Upper lobe of right lung (tissue), 1 donor: ENCODE measurements at regions not wholly inside any gene's neighbourhood (a gene's known extent, or its start where the extent isn't known, plus 50 kb on each side); places are given as distances from the start of the nearest gene placed in this dataset.
A peak's percentile ranks its signal among the peaks of the same experiment; 100 is the strongest.

Experiments
- ATAC-seq: fragments of 200-7000 bp; cut with Tn5 transposase; one replicate; pipeline ENCODE4 v1.9.1; 2020; ENCODE audit warnings: mild to moderate bottlenecking, moderate library complexity
- DNase-seq: peaks from one replicate; pipeline ENCODE4 v3.0.0-alpha.2; 2020
- H3K27ac ChIP-seq: fragments of 200-600 bp; one replicate; pipeline ENCODE4 v1.8.0; 2022
- H3K27me3 ChIP-seq: fragments of 200-600 bp; one replicate; pipeline ENCODE4 v1.8.0; 2022; ENCODE audit warnings: mild to moderate bottlenecking
- H3K36me3 ChIP-seq: fragments of 200-600 bp; one replicate; pipeline ENCODE4 v1.8.0; 2022
- H3K4me1 ChIP-seq: fragments of 200-600 bp; one replicate; pipeline ENCODE4 v1.8.0; 2022
- H3K4me3 ChIP-seq: fragments of 200-600 bp; one replicate; pipeline ENCODE4 v1.8.0; 2022; ENCODE audit warnings: mild to moderate bottlenecking
- H3K9me3 ChIP-seq: fragments of 200-600 bp; one replicate; pipeline ENCODE4 v1.8.0; 2022
- CTCF ChIP-seq: fragments of 200-600 bp; IDR thresholded peaks from one replicate; pipeline ENCODE4 v1.8.0; 2022; ENCODE audit warnings: antibody characterized with exemption
- intact Hi-C: fragments of 100-400 bp; cut with DNase I; formaldehyde crosslinking; loops from one replicate; pipeline ENCODE4 v1.11.0; 2022
- donor health status: DM: no; HTN: yes; CAD: no; lungs with severe emphysema.

- peak; percentile 92 for DNase-seq
These were observed 65.1 kb upstream of the HES1 start for GRCh38 chr3:194070634-194071409.

GRCh38 chr3:194072097-194072428 lies 63.9 kb upstream of the HES1 start:
- H3K9me3 ChIP-seq: no peaks in the 10 kb centered on the region
- H3K27ac ChIP-seq: no peak overlapping the region
- TF ChIP-seq CTCF: no peak
- ATAC-seq: no peak
- H3K4me1 ChIP-seq: peaks cover 19% of the 10 kb centered on the region
- DNase-seq: no peak
- no peak overlapping the region for H3K4me3 ChIP-seq
- intact Hi-C loops: no loop called here
- no peaks in the 10 kb centered on the region for H3K36me3 ChIP-seq
- H3K27me3 ChIP-seq: no peaks in the 10 kb centered on the region

More at GRCh38 chr3:194070634-194071409, 65.1 kb upstream of the HES1 start:
- Histone ChIP-seq H3K4me3 (peak overlapping the region; percentile 54), H3K36me3 (no peaks in the 10 kb centered on the region), H3K9me3 (no peaks in the 10 kb centered on the region), H3K27me3 (no peaks in the 10 kb centered on the region), H3K27ac (peak overlapping the region; percentile 78), H3K4me1 (peaks cover 19% of the 10 kb centered on the region)
- TF ChIP-seq CTCF: no peak
- intact Hi-C loops: no loop called here
- ATAC-seq: peak; percentile 92

- DNase-seq (no peak), ATAC-seq (no peak)
- intact Hi-C loops: no loop called here
- TF ChIP-seq CTCF: no peak
- peaks cover 19% of the 10 kb centered on the region for H3K4me1 ChIP-seq
- H3K27ac ChIP-seq: no peak overlapping the region
- no peaks in the 10 kb centered on the region for H3K36me3 ChIP-seq
- H3K27me3 ChIP-seq: no peaks in the 10 kb centered on the region
- no peaks in the 10 kb centered on the region for H3K9me3 ChIP-seq
- H3K4me3 ChIP-seq: no peak overlapping the region
These were observed 63.2 kb upstream of the HES1 start for GRCh38 chr3:194072691-194073279.

- Histone ChIP-seq H3K4me3 (no peak overlapping the region), H3K27me3 (no peaks in the 10 kb centered on the region), H3K4me1 (peaks cover 19% of the 10 kb centered on the region), H3K9me3 (no peaks in the 10 kb centered on the region), H3K27ac (no peak overlapping the region), H3K36me3 (no peaks in the 10 kb centered on the region)
- ATAC-seq: no peak
- intact Hi-C loops: no loop called here
- TF ChIP-seq CTCF: no peak
- DNase-seq: no peak
These were observed 62.0 kb upstream of the HES1 start for GRCh38 chr3:194073926-194074325.

- intact Hi-C loops: no loop called here
- no peak for TF ChIP-seq CTCF
- H3K27ac ChIP-seq: no peak overlapping the region
- no peaks in the 10 kb centered on the region for H3K36me3 ChIP-seq
- no peak for ATAC-seq
- no peaks in the 10 kb centered on the region for H3K27me3 ChIP-seq
- no peak for DNase-seq
- peaks cover 16% of the 10 kb centered on the region for H3K4me1 ChIP-seq
- H3K4me3 ChIP-seq: no peak overlapping the region
- H3K9me3 ChIP-seq: no peaks in the 10 kb centered on the region
These were observed 60.8 kb upstream of the HES1 start for GRCh38 chr3:194075088-194075615.
